ENCODE measurements at regions not wholly inside any gene's neighbourhood (a gene's known extent, or its start where the extent isn't known, plus 50 kb on each side); places are given as distances from the start of the nearest gene placed in this dataset.

GRCh38 chr21:36628761-36629460 lies 70.0 kb upstream of the SIM2 start:
- DNase-seq (ENCODE audit: low spot score), result no peak

DNA sequence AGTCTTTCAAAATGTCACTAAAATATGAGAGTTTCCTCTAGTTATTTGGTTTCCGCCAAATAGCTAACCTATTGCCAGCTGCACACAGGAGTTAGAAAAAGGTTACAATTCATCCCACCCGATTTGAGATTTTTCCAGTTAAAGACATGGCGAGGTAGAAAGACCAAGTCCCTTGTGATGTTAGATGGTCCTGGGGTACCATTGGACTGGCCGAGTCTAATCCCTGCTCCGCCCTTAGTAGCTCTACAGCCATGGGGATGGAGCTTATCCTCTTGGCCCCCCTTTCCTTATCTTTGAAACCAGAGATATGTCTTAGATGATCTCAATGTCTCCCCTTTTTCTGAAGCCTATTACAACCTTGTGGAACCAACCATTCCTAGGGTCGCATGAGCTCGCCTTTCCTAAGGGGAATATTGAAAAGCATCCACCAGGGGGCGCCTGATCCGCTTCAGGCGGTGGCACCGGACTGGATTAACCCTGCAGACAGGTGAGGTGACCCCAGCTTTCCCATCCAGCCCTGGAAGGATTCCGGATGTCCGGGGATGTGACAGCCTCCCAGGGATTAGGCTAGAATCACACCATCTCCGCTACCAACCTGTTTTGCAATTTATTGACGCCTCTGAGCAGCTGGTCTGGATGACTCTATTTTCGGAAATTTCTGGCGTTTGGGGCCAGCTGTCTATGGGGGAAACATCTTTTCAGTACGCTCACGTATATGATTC lies 68.3 kb upstream of the SIM2 start:
- peak; percentile 55 for DNase-seq (ENCODE audit: low spot score)

GRCh38 chr21:36636016-36636415 lies 62.9 kb upstream of the SIM2 start:
- no peak for DNase-seq (ENCODE audit: low spot score)

- DNase-seq (ENCODE audit: low spot score), result no peak
Measured at GRCh38 chr21:36636439-36636838, 62.5 kb upstream of the SIM2 start.

GRCh38 chr21:36639769-36640168 lies 59.1 kb upstream of the SIM2 start:
- DNase-seq (ENCODE audit: low spot score), result no peak

DNA sequence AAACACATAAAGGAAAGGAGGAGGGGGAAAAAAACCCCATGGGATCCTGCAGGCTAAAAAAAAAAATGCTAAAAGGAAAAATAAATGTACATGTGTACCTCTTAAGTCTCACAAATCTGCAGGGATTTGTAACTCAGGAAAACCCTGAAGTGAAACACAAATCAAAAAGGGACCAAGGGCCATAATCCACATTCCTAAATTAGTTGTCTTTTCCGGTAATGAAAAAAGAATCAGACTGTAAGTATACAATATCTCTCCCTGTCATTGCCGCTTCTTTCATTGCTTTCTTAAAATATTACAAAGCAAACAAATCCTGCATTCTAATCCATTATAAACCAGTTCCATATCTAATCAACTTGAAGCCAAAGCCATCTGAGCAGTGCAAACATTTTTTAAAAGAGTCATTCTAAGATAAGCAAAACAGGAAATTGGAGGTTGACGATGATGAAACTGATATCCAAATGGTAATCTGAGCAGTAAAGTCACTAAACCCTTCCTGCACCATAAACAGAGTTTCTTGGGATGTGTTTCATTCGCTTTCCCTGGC lies 58.7 kb upstream of the SIM2 start:
- no peak for DNase-seq (ENCODE audit: low spot score)

DNA sequence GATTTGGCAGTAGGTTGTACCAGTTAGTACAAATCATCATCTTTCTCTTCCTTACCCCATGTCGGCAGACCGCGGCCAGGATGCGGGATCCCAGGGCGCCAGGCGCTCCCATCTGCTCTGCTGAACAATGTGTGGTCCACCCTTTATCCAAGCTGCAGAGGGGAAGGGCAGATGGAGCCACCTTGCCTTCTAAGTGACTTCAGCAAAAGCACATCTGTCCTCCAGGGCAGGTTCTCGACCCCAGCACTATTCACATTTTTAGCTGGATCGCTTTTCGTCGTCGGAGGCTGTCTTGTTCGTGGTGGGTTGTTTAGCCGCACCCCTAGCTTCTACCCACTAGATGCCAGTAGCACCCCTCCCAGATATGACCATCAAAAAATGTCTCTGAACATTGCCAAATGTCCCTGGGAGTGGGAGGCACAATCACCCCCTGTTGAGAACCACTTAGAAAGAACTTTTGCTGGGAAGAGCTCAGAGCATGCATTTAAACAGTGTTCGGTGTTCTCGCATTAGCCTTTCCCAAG lies 58.1 kb upstream of the SIM2 start:
- no peak for DNase-seq (ENCODE audit: low spot score)

GRCh38 chr21:36641346-36641745 lies 57.6 kb upstream of the SIM2 start:
- DNase-seq (ENCODE audit: low spot score), result no peak

GRCh38 chr21:36641886-36642285 lies 57.0 kb upstream of the SIM2 start:
- no peak for DNase-seq (ENCODE audit: low spot score)

- no peak for DNase-seq (ENCODE audit: low spot score)
Measured at GRCh38 chr21:36642777-36643176, 56.1 kb upstream of the SIM2 start.

DNA sequence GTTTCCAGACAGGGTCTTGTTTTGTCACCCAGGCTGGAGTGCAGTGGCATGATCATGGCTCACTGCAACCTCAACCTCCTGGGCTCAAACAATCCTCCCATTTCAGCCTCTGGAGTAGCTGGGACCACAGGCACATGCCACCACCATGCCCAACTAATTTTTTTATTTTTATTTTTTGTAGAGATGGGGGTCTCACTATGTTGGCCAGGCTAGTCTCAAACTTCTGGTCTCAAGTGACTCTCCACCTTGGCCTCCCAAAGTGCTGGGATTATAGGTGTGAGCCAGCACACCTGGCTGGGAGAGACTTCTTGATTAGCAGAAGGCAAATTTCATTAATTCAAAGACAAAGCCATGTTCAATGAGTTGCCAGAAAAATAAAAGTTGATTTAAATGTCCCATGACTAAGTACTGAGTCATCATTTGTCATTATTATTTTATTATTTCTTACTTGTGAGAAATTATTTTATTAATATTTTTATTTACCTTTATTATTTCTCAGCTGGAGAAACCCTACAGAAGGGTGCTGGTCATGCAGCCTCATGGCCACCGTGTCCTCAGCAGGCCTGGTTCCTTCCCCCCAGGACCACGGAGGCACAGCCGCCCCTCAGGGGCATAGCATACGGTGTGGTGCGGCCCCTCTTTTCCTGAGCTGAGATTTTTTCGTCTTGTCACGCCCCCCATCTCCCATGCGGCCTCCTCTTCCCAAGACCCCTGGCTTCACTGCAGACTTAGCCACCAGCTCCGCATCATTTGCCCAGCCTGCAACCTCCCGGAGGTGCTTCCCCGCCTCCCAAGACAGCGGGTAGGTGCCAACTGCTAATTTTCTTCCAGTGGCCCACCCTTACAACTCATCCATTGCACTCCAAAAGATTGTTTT lies 55.3 kb upstream of the SIM2 start:
- DNase-seq (ENCODE audit: low spot score), result no peak

- no peak for DNase-seq (ENCODE audit: low spot score)
Measured at GRCh38 chr21:36646011-36646410, 52.9 kb upstream of the SIM2 start.

- DNase-seq (ENCODE audit: low spot score), result no peak
Measured at GRCh38 chr21:36646645-36647044, 52.3 kb upstream of the SIM2 start.

DNA sequence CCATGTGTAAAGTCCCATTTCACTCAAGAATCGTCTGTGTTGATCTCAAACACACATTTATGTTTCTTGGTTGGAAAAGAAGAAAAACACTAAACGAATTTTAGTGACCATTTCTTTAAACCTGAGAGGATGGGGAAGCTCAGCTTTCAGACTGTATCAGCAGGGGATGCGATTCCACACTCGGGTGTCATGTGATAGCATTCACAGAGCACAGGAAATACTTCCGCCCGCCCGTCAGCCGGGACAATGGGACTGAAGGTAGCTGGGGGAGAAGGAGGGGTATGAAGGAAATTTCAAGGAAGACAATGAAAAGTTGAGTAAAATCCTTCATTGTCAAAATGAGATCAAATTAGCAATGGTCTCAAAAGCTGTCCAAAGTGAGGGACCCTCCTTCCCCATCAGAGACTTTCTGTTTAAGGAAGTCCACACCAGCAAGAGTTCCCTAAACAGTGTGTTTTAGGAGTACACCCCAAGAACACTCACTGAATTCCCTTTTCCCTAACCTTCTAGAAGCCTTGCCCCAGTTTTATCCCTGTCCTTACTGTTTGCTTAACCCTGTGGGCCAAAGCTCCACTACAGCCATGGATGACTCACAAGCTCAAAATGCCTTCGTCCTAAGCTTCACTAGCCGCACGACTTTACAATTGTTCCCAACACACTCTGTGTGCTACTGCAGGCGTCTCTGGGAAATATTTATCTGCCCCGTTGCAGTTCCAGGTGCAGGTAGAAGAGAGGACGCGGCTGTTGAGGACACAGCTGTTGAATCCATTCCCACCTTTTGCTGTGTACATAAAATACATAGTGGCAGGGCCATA lies 51.4 kb upstream of the SIM2 start:
- DNase-seq (ENCODE audit: low spot score), result no peak

All from activated CD4-positive, alpha-beta T cell treated with anti-CD3 and anti-CD28 coated beads, Interleukin-2, Interleukin-4, amounts not matched to agents 100 ng/mL and 50 ng/mL, durations not matched to agents 16 hours and 8 hours (primary cell).